ENCODE measurements at regions not wholly inside any gene's neighbourhood (a gene's known extent, or its start where the extent isn't known, plus 50 kb on each side); places are given as distances from the start of the nearest gene placed in this dataset.

DNA sequence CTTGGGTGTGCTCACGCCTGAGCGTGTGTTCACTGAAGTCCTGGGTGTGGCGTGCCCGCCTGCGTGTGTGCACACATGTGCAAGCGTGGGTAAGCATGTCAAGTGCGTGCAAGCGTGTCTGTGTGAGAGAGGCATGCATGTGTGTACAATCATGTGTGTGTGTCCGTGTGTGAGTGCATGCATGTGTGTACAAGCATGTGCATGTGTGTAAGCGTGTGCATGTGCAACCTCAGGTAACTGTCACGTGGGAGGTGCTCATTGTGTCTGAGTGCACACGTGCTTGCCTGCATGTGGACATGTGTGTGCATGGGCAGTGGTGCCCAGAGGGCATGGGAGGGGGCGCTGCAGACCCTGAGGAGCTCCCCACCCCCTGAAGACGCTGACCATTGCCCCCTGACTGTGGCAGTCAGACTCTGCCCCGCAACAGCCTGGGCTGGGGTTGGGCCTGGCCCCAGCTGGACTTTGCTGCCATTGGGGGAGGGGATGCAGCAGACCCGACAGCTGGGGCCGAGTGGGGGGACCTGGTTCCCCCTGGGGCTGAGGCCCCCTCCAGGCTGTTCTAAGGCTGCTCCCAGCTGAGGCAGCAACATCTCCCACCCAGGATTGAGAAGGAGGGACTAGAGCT is 88.1 kb downstream of the UNCX start:
- Histone ChIP-seq H3K9ac (ENCODE audit: low read depth, low read length) (no peak overlapping the region), H3K9me3 (ENCODE audit: insufficient read depth, low read length, severe bottlenecking) (no peaks in the 10 kb centered on the region), H3K36me3 (ENCODE audit: insufficient read depth, low read length) (no peaks in the 10 kb centered on the region), H4K20me1 (ENCODE audit: insufficient read depth, low read length) (no peaks in the 10 kb centered on the region), H3K27ac (ENCODE audit: low read length) (no peak overlapping the region), H3K79me2 (ENCODE audit: insufficient read depth, low read length) (no peaks in the 10 kb centered on the region), H3K4me1 (ENCODE audit: insufficient read depth, low read length) (no peaks in the 10 kb centered on the region), H3K27me3 (ENCODE audit: insufficient read depth, low read length, poor library complexity) (no peaks in the 10 kb centered on the region), H3K4me3 (ENCODE audit: low read depth in 1 of 2, low read length in 2 of 2) (no peak overlapping the region), H3K4me2 (ENCODE audit: insufficient read depth, low read length) (no peak overlapping the region), H2AFZ (ENCODE audit: low read depth, low read length) (no peak overlapping the region)
- no peak for DNase-seq
- ATAC-seq (ENCODE audit: insufficient read depth, low read depth): no peak
- TF ChIP-seq EZH2 (IDR thresholded peaks at IDR 0.05; ENCODE audit: borderline replicate concordance, low read depth, low read length, severe bottlenecking): no peak
- TF ChIP-seq, protein P1, sequence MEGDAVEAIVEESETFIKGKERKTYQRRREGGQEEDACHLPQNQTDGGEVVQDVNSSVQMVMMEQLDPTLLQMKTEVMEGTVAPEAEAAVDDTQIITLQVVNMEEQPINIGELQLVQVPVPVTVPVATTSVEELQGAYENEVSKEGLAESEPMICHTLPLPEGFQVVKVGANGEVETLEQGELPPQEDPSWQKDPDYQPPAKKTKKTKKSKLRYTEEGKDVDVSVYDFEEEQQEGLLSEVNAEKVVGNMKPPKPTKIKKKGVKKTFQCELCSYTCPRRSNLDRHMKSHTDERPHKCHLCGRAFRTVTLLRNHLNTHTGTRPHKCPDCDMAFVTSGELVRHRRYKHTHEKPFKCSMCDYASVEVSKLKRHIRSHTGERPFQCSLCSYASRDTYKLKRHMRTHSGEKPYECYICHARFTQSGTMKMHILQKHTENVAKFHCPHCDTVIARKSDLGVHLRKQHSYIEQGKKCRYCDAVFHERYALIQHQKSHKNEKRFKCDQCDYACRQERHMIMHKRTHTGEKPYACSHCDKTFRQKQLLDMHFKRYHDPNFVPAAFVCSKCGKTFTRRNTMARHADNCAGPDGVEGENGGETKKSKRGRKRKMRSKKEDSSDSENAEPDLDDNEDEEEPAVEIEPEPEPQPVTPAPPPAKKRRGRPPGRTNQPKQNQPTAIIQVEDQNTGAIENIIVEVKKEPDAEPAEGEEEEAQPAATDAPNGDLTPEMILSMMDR (IDR thresholded peaks at IDR 0.05; ENCODE audit: borderline replicate concordance, extremely low read depth, low read length, poor library complexity, severe bottlenecking): no peak

DNA sequence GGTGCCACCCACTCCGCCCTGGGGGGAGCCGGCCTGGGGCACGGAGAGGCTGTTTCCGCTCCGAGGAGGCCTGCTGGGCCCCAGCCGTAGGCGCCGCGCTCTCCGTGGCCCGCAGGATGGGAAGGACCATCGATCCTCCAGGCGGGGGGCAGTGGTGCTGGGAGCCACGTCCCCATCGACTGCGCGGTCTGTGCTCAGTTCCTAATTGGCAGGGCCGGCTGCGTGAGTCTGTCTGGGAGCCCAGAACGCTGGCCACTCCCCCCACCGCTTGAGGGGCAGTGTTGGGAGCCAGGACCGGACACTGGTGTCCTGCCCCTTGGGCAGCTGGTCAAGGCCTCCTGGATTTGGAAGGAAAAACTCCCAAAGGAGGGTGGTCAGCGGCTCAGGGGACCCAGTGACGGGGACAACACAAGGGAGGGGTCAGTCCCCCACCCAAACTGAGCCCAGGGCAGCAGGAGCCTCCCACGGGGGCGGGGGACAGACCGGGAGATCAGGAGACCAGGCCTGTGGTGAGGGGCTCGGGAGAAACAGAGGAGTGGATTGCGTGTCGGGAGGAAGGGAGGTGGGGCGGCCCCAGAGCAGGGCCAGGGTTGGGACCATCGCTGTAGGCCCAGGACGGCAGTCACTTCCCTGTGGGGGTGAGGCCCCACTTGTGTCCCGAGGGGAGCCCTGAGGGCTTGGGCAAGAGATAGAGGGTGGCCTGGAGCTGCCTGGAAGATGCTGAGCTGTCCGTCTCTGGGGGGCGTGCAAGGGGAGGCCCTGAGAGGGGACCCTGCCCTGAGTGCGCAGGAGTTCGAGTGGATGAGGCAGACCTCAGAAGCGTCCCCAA is 89.0 kb downstream of the UNCX start:
- Histone ChIP-seq H3K4me2 (ENCODE audit: insufficient read depth, low read length) (no peak overlapping the region), H3K27ac (ENCODE audit: low read length) (no peak overlapping the region), H3K9me3 (ENCODE audit: insufficient read depth, low read length, severe bottlenecking) (no peaks in the 10 kb centered on the region), H3K4me3 (ENCODE audit: low read depth in 1 of 2, low read length in 2 of 2) (no peak overlapping the region), H3K4me1 (ENCODE audit: insufficient read depth, low read length) (no peaks in the 10 kb centered on the region), H2AFZ (ENCODE audit: low read depth, low read length) (no peak overlapping the region), H3K27me3 (ENCODE audit: insufficient read depth, low read length, poor library complexity) (no peaks in the 10 kb centered on the region), H3K36me3 (ENCODE audit: insufficient read depth, low read length) (no peaks in the 10 kb centered on the region), H3K79me2 (ENCODE audit: insufficient read depth, low read length) (no peaks in the 10 kb centered on the region), H3K9ac (ENCODE audit: low read depth, low read length) (no peak overlapping the region), H4K20me1 (ENCODE audit: insufficient read depth, low read length) (no peaks in the 10 kb centered on the region)
- DNase-seq (no peak), ATAC-seq (ENCODE audit: insufficient read depth, low read depth) (no peak)
- TF ChIP-seq EZH2 (IDR thresholded peaks at IDR 0.05; ENCODE audit: borderline replicate concordance, low read depth, low read length, severe bottlenecking): no peak
- TF ChIP-seq, protein P1 (IDR thresholded peaks at IDR 0.05; ENCODE audit: borderline replicate concordance, extremely low read depth, low read length, poor library complexity, severe bottlenecking): no peak

DNA sequence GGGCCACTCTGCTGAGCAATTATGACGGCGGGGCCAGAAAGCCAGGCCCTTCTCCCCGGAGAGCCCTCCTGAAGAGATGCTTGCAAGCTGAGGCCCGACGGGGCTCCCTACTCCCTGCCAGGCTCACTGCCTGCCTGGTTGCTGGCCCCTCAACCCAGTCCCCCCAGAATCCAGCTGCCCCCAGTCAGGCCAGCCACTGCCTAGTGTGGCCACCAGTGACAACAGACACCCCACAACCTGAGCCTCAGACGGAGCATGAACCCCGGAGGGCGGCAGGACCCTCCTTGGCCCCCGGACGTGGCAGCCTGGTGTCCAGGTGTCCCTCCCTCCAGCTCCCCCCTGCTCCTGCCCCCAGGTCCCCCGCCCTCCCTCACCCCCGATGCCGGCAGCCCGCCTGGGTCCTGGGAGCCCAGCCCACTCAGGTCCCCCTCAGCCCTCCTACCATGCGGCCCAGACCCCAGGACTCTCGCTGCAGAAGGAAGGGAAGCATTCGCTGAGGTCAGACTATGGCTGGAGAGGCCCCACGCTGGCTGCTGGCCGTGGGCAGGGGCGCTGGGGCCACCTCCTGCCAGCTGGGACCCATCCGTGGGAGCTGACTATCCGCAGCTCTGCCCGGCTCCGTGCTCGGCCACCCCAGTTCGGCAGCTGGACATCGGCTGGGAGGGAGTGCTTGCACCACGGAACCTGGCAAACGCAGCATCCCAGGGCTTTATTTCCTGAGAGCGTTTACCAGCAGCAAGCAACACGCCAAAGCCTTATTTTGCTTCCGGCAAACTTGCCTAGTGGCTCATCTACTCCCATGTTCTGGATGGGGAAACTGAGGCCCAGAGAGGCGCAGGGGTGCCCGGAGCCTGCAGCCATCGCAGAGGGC is 89.8 kb downstream of the UNCX start:
- ATAC-seq (ENCODE audit: insufficient read depth, low read depth) (no peak), DNase-seq (no peak)
- Histone ChIP-seq H3K9ac (ENCODE audit: low read depth, low read length) (no peak overlapping the region), H4K20me1 (ENCODE audit: insufficient read depth, low read length) (no peaks in the 10 kb centered on the region), H2AFZ (ENCODE audit: low read depth, low read length) (no peak overlapping the region), H3K4me3 (ENCODE audit: low read depth in 1 of 2, low read length in 2 of 2) (no peak overlapping the region), H3K79me2 (ENCODE audit: insufficient read depth, low read length) (no peaks in the 10 kb centered on the region), H3K27me3 (ENCODE audit: insufficient read depth, low read length, poor library complexity) (no peaks in the 10 kb centered on the region), H3K4me2 (ENCODE audit: insufficient read depth, low read length) (no peak overlapping the region), H3K36me3 (ENCODE audit: insufficient read depth, low read length) (no peaks in the 10 kb centered on the region), H3K4me1 (ENCODE audit: insufficient read depth, low read length) (no peaks in the 10 kb centered on the region), H3K27ac (ENCODE audit: low read length) (no peak overlapping the region), H3K9me3 (ENCODE audit: insufficient read depth, low read length, severe bottlenecking) (no peaks in the 10 kb centered on the region)
- TF ChIP-seq, protein P1 (IDR thresholded peaks at IDR 0.05; ENCODE audit: borderline replicate concordance, extremely low read depth, low read length, poor library complexity, severe bottlenecking): no peak
- no peak for TF ChIP-seq EZH2 (IDR thresholded peaks at IDR 0.05; ENCODE audit: borderline replicate concordance, low read depth, low read length, severe bottlenecking)

Data from DND-41 (cell line).